H9 (cell line): ENCODE measurements at regions not wholly inside any gene's neighbourhood (a gene's known extent, or its start where the extent isn't known, plus 50 kb on each side); places are given as distances from the start of the nearest gene placed in this dataset.

ENCODE experiments used
- DNase-seq: peaks from one replicate; pipeline ENCODE4 v3.0.0-alpha.2; 2017
- H2AFZ ChIP-seq: one replicate; pipeline ENCODE4 v1.6.1; 2013; ENCODE audit warnings: mild to moderate bottlenecking, low read length, control low read depth, moderate library complexity
- H2AK5ac ChIP-seq: 2 replicates; pipeline ENCODE4 v1.6.1; 2013; ENCODE audit warnings: low read length, control low read depth, mixed read lengths; ENCODE audit not compliant: insufficient read length
- H2BK120ac ChIP-seq: one replicate; pipeline ENCODE4 v1.6.1; 2013; ENCODE audit warnings: low read depth, mild to moderate bottlenecking, low read length, control low read depth, inconsistent platforms; ENCODE audit not compliant: poor library complexity, severe bottlenecking
- H2BK12ac ChIP-seq: 2 replicates; pipeline ENCODE4 v1.6.1; 2013; ENCODE audit warnings: low read length, control low read depth, mixed read lengths, low read depth; ENCODE audit not compliant: insufficient read length
- H2BK15ac ChIP-seq: 2 replicates; pipeline ENCODE4 v1.6.1; 2013; ENCODE audit warnings: low read depth, low read length, control low read depth
- H2BK20ac ChIP-seq: one replicate; pipeline ENCODE4 v1.6.1; 2013; ENCODE audit warnings: low read depth, mild to moderate bottlenecking, low read length, control low read depth, inconsistent platforms; ENCODE audit not compliant: poor library complexity, severe bottlenecking
- H2BK5ac ChIP-seq: 2 replicates; pipeline ENCODE4 v1.6.1; 2013; ENCODE audit warnings: low read length, control low read depth, mixed read lengths; ENCODE audit not compliant: insufficient read length
- H3K14ac ChIP-seq: 2 replicates; pipeline ENCODE4 v1.6.1; 2013; ENCODE audit warnings: low read length, control low read depth; ENCODE audit not compliant: insufficient read depth
- H3K18ac ChIP-seq: 2 replicates; pipeline ENCODE4 v1.6.1; 2013; ENCODE audit warnings: low read depth, mild to moderate bottlenecking, mixed read lengths, low read length, control low read depth; ENCODE audit not compliant: insufficient read length
- H3K23ac ChIP-seq: 2 replicates; pipeline ENCODE4 v1.6.1; 2013; ENCODE audit warnings: low read length, control low read depth, mixed read lengths, low read depth; ENCODE audit not compliant: insufficient read length
- H3K23me2 ChIP-seq: 2 replicates; pipeline ENCODE4 v1.6.1; 2013; ENCODE audit warnings: low read depth, mild to moderate bottlenecking, mixed read lengths, low read length, control low read depth; ENCODE audit not compliant: insufficient read length, poor library complexity, severe bottlenecking
- H3K27ac ChIP-seq: 2 replicates; pipeline ENCODE4 v1.5.1; 2013; ENCODE audit warnings: low read length, control low read depth, mixed read lengths, low read depth; ENCODE audit not compliant: insufficient read length
- H3K27me3 ChIP-seq: 2 replicates; pipeline ENCODE4 v1.6.1; 2013; ENCODE audit warnings: low read length, control low read depth, inconsistent platforms; ENCODE audit not compliant: insufficient read depth
- H3K4ac ChIP-seq: 2 replicates; pipeline ENCODE4 v1.6.1; 2013; ENCODE audit warnings: low read depth, mild to moderate bottlenecking, control low read depth, inconsistent platforms, low read length, moderate library complexity
- H3K4me1 ChIP-seq: 2 replicates; pipeline ENCODE4 v1.6.1; 2013; ENCODE audit warnings: low read length, control low read depth, inconsistent platforms; ENCODE audit not compliant: insufficient read depth
- H3K4me2 ChIP-seq: 2 replicates; pipeline ENCODE4 v1.6.1; 2013; ENCODE audit warnings: low read length, control low read depth, mixed read lengths; ENCODE audit not compliant: insufficient read length, insufficient read depth
- H3K56ac ChIP-seq: 2 replicates; pipeline ENCODE4 v1.6.1; 2013; ENCODE audit warnings: low read depth, mild to moderate bottlenecking, mixed read lengths, low read length, control low read depth; ENCODE audit not compliant: insufficient read length
- H3K79me1 ChIP-seq: 2 replicates; pipeline ENCODE4 v1.6.1; 2013; ENCODE audit warnings: low read depth, mild to moderate bottlenecking, moderate library complexity, low read length, control low read depth, inconsistent platforms; ENCODE audit not compliant: insufficient read depth, poor library complexity, severe bottlenecking
- H3K79me2 ChIP-seq: 2 replicates; pipeline ENCODE4 v1.6.1; 2013; ENCODE audit warnings: low read length, control low read depth, inconsistent platforms; ENCODE audit not compliant: insufficient read depth
- H3K9ac ChIP-seq: 2 replicates; pipeline ENCODE4 v1.6.1; 2013; ENCODE audit warnings: low read length, control low read depth, mixed read lengths; ENCODE audit not compliant: insufficient read length; ENCODE audit errors: extremely low read depth
- H3K9me3 ChIP-seq: one replicate; pipeline ENCODE4 v1.6.1; 2013; ENCODE audit warnings: low read depth, low read length, inconsistent platforms; ENCODE audit not compliant: control insufficient read depth
- H3T11ph ChIP-seq: one replicate; pipeline ENCODE4 v1.6.1; 2013; ENCODE audit warnings: mild to moderate bottlenecking, low read length, control low read depth, inconsistent platforms
- H4K20me1 ChIP-seq: one replicate; pipeline ENCODE4 v1.6.1; 2013; ENCODE audit not compliant: control insufficient read depth, insufficient read length, insufficient read depth
- H4K5ac ChIP-seq: 2 replicates; pipeline ENCODE4 v1.6.1; 2013; ENCODE audit warnings: low read depth, mild to moderate bottlenecking, mixed read lengths, low read length, control low read depth; ENCODE audit not compliant: insufficient read length
- H4K8ac ChIP-seq: replicated peaks from 2 replicates; pipeline ENCODE4 v1.6.1; 2013; ENCODE audit warnings: low read length, control low read depth, mixed read lengths, low read depth; ENCODE audit not compliant: insufficient read length
- H4K91ac ChIP-seq: 2 replicates; pipeline ENCODE4 v1.6.1; 2013; ENCODE audit warnings: low read depth, mild to moderate bottlenecking, moderate library complexity, mixed read lengths, low read length, control low read depth; ENCODE audit not compliant: insufficient read length
- H3K27ac Mint-ChIP-seq, 3 experiments: 2 replicates in 2 of 3; 3 replicates in 1 of 3; pipeline ENCODE4 v1.8.0; 2020 to 2021; ENCODE audit warnings: mixed read lengths in 3 of 3, mild to moderate bottlenecking in 1 of 3, moderate library complexity in 1 of 3
- H3K27me3 Mint-ChIP-seq: 2 replicates; pipeline ENCODE4 v1.8.0; 2021; ENCODE audit warnings: low read depth, mild to moderate bottlenecking, moderate library complexity, mixed read lengths
- H3K36me3 Mint-ChIP-seq, 3 experiments: 2 replicates in 2 of 3; 3 replicates in 1 of 3; pipeline ENCODE4 v1.8.0; 2020 to 2021; ENCODE audit warnings: low read depth in 3 of 3, mixed read lengths in 3 of 3; ENCODE audit not compliant: insufficient read depth in 1 of 3
- H3K4me1 Mint-ChIP-seq, 2 experiments: 2 replicates each; pipeline ENCODE4 v1.8.0; 2020; ENCODE audit warnings: mixed read lengths in 2 of 2
- H3K4me3 Mint-ChIP-seq, 2 experiments: 2 replicates in 1 of 2; 3 replicates in 1 of 2; pipeline ENCODE4 v1.8.0; 2020 to 2021; ENCODE audit warnings: mild to moderate bottlenecking in 2 of 2, mixed read lengths in 2 of 2, moderate library complexity in 1 of 2
- H3K9me3 Mint-ChIP-seq, 2 experiments: 2 replicates in 1 of 2; 3 replicates in 1 of 2; pipeline ENCODE4 v1.8.0; 2020; ENCODE audit warnings: mild to moderate bottlenecking in 2 of 2, mixed read lengths in 2 of 2, moderate library complexity in 1 of 2
- WGBS: extraction: QIAGEN DNeasy Blood & Tissue Kit; methylation state at CpG from one replicate; pipeline ENCODE4 v1.1.7; 2013; ENCODE audit warnings: missing lambda C conversion rate, low lambda C conversion rate, mixed read lengths; ENCODE audit not compliant: insufficient read length; ENCODE audit errors: extremely low coverage; 5-methylcytosine and 5-hydroxymethylcytosine counted together
- TF ChIP-seq, protein P1 (sequence below): fragments of 200-600 bp; sonication (generic); conservative IDR thresholded peaks from 3 replicates; pipeline ENCODE4 v1.8.0; 2021; ENCODE audit warnings: antibody characterized with exemption, mild to moderate bottlenecking

- no peak overlapping the region for H2AK5ac ChIP-seq
- H3K14ac ChIP-seq, result no peak overlapping the region
- H3K9ac ChIP-seq, result no peak overlapping the region
- Mint-ChIP-seq H3K27me3 (no peaks in the 10 kb centered on the region), H3K27ac (no peak overlapping the region), H3K4me3 (no peak overlapping the region), H3K9me3 (no peaks in the 10 kb centered on the region), H3K4me1 (peaks cover 0 to 2% of the 10 kb centered on the region in 2 experiments; a peak in 1 of 4 replicates), H3K36me3 (no peaks in the 10 kb centered on the region)
- H3K4me2 ChIP-seq, result no peak overlapping the region
- H4K5ac ChIP-seq, result no peak overlapping the region
- H3K27ac ChIP-seq, result no peak overlapping the region
- no peak overlapping the region for H3K23ac ChIP-seq
- no peak overlapping the region for H3T11ph ChIP-seq
- WGBS, result no CpG with 5 or more reads among the region's 1 CpG
- H3K23me2 ChIP-seq, result no peaks in the 10 kb centered on the region
- H2AFZ ChIP-seq, result no peak overlapping the region
- no peak overlapping the region for H2BK15ac ChIP-seq
- no peaks in the 10 kb centered on the region for H3K4me1 ChIP-seq
- no peak overlapping the region for H2BK5ac ChIP-seq
- no peaks in the 10 kb centered on the region for H4K20me1 ChIP-seq
- TF ChIP-seq, protein P1, sequence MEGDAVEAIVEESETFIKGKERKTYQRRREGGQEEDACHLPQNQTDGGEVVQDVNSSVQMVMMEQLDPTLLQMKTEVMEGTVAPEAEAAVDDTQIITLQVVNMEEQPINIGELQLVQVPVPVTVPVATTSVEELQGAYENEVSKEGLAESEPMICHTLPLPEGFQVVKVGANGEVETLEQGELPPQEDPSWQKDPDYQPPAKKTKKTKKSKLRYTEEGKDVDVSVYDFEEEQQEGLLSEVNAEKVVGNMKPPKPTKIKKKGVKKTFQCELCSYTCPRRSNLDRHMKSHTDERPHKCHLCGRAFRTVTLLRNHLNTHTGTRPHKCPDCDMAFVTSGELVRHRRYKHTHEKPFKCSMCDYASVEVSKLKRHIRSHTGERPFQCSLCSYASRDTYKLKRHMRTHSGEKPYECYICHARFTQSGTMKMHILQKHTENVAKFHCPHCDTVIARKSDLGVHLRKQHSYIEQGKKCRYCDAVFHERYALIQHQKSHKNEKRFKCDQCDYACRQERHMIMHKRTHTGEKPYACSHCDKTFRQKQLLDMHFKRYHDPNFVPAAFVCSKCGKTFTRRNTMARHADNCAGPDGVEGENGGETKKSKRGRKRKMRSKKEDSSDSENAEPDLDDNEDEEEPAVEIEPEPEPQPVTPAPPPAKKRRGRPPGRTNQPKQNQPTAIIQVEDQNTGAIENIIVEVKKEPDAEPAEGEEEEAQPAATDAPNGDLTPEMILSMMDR, result no peak
- no peaks in the 10 kb centered on the region for H3K9me3 ChIP-seq
- no peak overlapping the region for H4K91ac ChIP-seq
- no peak overlapping the region for H2BK120ac ChIP-seq
- no peak overlapping the region for H3K18ac ChIP-seq
- H3K27me3 ChIP-seq, result no peaks in the 10 kb centered on the region
- no peaks in the 10 kb centered on the region for H3K79me2 ChIP-seq
- no peak for DNase-seq
- H2BK12ac ChIP-seq, result no peak overlapping the region
- H3K56ac ChIP-seq, result no peak overlapping the region
- no peaks in the 10 kb centered on the region for H3K79me1 ChIP-seq
- H3K4ac ChIP-seq, result no peak overlapping the region
- no peak overlapping the region for H2BK20ac ChIP-seq
- H4K8ac ChIP-seq, result no peak overlapping the region
These were observed 293.8 kb upstream of the ARSJ start for GRCh38 chr4:114273238-114273637.
